H9 (cell line): ENCODE measurements at regions not wholly inside any gene's neighbourhood (a gene's known extent, or its start where the extent isn't known, plus 50 kb on each side); places are given as distances from the start of the nearest gene placed in this dataset.

Experiments used
- DNase-seq: peaks from one replicate; pipeline ENCODE4 v3.0.0-alpha.2; 2017
- H2AFZ ChIP-seq: one replicate; pipeline ENCODE4 v1.6.1; 2013; ENCODE audit warnings: mild to moderate bottlenecking, low read length, control low read depth, moderate library complexity
- H2AK5ac ChIP-seq: 2 replicates; pipeline ENCODE4 v1.6.1; 2013; ENCODE audit warnings: low read length, control low read depth, mixed read lengths; ENCODE audit not compliant: insufficient read length
- H2BK120ac ChIP-seq: one replicate; pipeline ENCODE4 v1.6.1; 2013; ENCODE audit warnings: low read depth, mild to moderate bottlenecking, low read length, control low read depth, inconsistent platforms; ENCODE audit not compliant: poor library complexity, severe bottlenecking
- H2BK12ac ChIP-seq: 2 replicates; pipeline ENCODE4 v1.6.1; 2013; ENCODE audit warnings: low read length, control low read depth, mixed read lengths, low read depth; ENCODE audit not compliant: insufficient read length
- H2BK15ac ChIP-seq: 2 replicates; pipeline ENCODE4 v1.6.1; 2013; ENCODE audit warnings: low read depth, low read length, control low read depth
- H2BK20ac ChIP-seq: one replicate; pipeline ENCODE4 v1.6.1; 2013; ENCODE audit warnings: low read depth, mild to moderate bottlenecking, low read length, control low read depth, inconsistent platforms; ENCODE audit not compliant: poor library complexity, severe bottlenecking
- H2BK5ac ChIP-seq: 2 replicates; pipeline ENCODE4 v1.6.1; 2013; ENCODE audit warnings: low read length, control low read depth, mixed read lengths; ENCODE audit not compliant: insufficient read length
- H3K14ac ChIP-seq: 2 replicates; pipeline ENCODE4 v1.6.1; 2013; ENCODE audit warnings: low read length, control low read depth; ENCODE audit not compliant: insufficient read depth
- H3K18ac ChIP-seq: 2 replicates; pipeline ENCODE4 v1.6.1; 2013; ENCODE audit warnings: low read depth, mild to moderate bottlenecking, mixed read lengths, low read length, control low read depth; ENCODE audit not compliant: insufficient read length
- H3K23ac ChIP-seq: 2 replicates; pipeline ENCODE4 v1.6.1; 2013; ENCODE audit warnings: low read length, control low read depth, mixed read lengths, low read depth; ENCODE audit not compliant: insufficient read length
- H3K23me2 ChIP-seq: 2 replicates; pipeline ENCODE4 v1.6.1; 2013; ENCODE audit warnings: low read depth, mild to moderate bottlenecking, mixed read lengths, low read length, control low read depth; ENCODE audit not compliant: insufficient read length, poor library complexity, severe bottlenecking
- H3K27ac ChIP-seq: 2 replicates; pipeline ENCODE4 v1.5.1; 2013; ENCODE audit warnings: low read length, control low read depth, mixed read lengths, low read depth; ENCODE audit not compliant: insufficient read length
- H3K27me3 ChIP-seq: 2 replicates; pipeline ENCODE4 v1.6.1; 2013; ENCODE audit warnings: low read length, control low read depth, inconsistent platforms; ENCODE audit not compliant: insufficient read depth
- H3K4ac ChIP-seq: 2 replicates; pipeline ENCODE4 v1.6.1; 2013; ENCODE audit warnings: low read depth, mild to moderate bottlenecking, control low read depth, inconsistent platforms, low read length, moderate library complexity
- H3K4me1 ChIP-seq: 2 replicates; pipeline ENCODE4 v1.6.1; 2013; ENCODE audit warnings: low read length, control low read depth, inconsistent platforms; ENCODE audit not compliant: insufficient read depth
- H3K4me2 ChIP-seq: 2 replicates; pipeline ENCODE4 v1.6.1; 2013; ENCODE audit warnings: low read length, control low read depth, mixed read lengths; ENCODE audit not compliant: insufficient read length, insufficient read depth
- H3K56ac ChIP-seq: 2 replicates; pipeline ENCODE4 v1.6.1; 2013; ENCODE audit warnings: low read depth, mild to moderate bottlenecking, mixed read lengths, low read length, control low read depth; ENCODE audit not compliant: insufficient read length
- H3K79me1 ChIP-seq: 2 replicates; pipeline ENCODE4 v1.6.1; 2013; ENCODE audit warnings: low read depth, mild to moderate bottlenecking, moderate library complexity, low read length, control low read depth, inconsistent platforms; ENCODE audit not compliant: insufficient read depth, poor library complexity, severe bottlenecking
- H3K79me2 ChIP-seq: 2 replicates; pipeline ENCODE4 v1.6.1; 2013; ENCODE audit warnings: low read length, control low read depth, inconsistent platforms; ENCODE audit not compliant: insufficient read depth
- H3K9ac ChIP-seq: 2 replicates; pipeline ENCODE4 v1.6.1; 2013; ENCODE audit warnings: low read length, control low read depth, mixed read lengths; ENCODE audit not compliant: insufficient read length; ENCODE audit errors: extremely low read depth
- H3K9me3 ChIP-seq: one replicate; pipeline ENCODE4 v1.6.1; 2013; ENCODE audit warnings: low read depth, low read length, inconsistent platforms; ENCODE audit not compliant: control insufficient read depth
- H3T11ph ChIP-seq: one replicate; pipeline ENCODE4 v1.6.1; 2013; ENCODE audit warnings: mild to moderate bottlenecking, low read length, control low read depth, inconsistent platforms
- H4K20me1 ChIP-seq: one replicate; pipeline ENCODE4 v1.6.1; 2013; ENCODE audit not compliant: control insufficient read depth, insufficient read length, insufficient read depth
- H4K5ac ChIP-seq: 2 replicates; pipeline ENCODE4 v1.6.1; 2013; ENCODE audit warnings: low read depth, mild to moderate bottlenecking, mixed read lengths, low read length, control low read depth; ENCODE audit not compliant: insufficient read length
- H4K8ac ChIP-seq: replicated peaks from 2 replicates; pipeline ENCODE4 v1.6.1; 2013; ENCODE audit warnings: low read length, control low read depth, mixed read lengths, low read depth; ENCODE audit not compliant: insufficient read length
- H4K91ac ChIP-seq: 2 replicates; pipeline ENCODE4 v1.6.1; 2013; ENCODE audit warnings: low read depth, mild to moderate bottlenecking, moderate library complexity, mixed read lengths, low read length, control low read depth; ENCODE audit not compliant: insufficient read length
- H3K27ac Mint-ChIP-seq, 3 experiments: 2 replicates in 2 of 3; 3 replicates in 1 of 3; pipeline ENCODE4 v1.8.0; 2020 to 2021; ENCODE audit warnings: mixed read lengths in 3 of 3, mild to moderate bottlenecking in 1 of 3, moderate library complexity in 1 of 3
- H3K27me3 Mint-ChIP-seq: 2 replicates; pipeline ENCODE4 v1.8.0; 2021; ENCODE audit warnings: low read depth, mild to moderate bottlenecking, moderate library complexity, mixed read lengths
- H3K36me3 Mint-ChIP-seq, 3 experiments: 2 replicates in 2 of 3; 3 replicates in 1 of 3; pipeline ENCODE4 v1.8.0; 2020 to 2021; ENCODE audit warnings: low read depth in 3 of 3, mixed read lengths in 3 of 3; ENCODE audit not compliant: insufficient read depth in 1 of 3
- H3K4me1 Mint-ChIP-seq, 2 experiments: 2 replicates each; pipeline ENCODE4 v1.8.0; 2020; ENCODE audit warnings: mixed read lengths in 2 of 2
- H3K4me3 Mint-ChIP-seq, 2 experiments: 2 replicates in 1 of 2; 3 replicates in 1 of 2; pipeline ENCODE4 v1.8.0; 2020 to 2021; ENCODE audit warnings: mild to moderate bottlenecking in 2 of 2, mixed read lengths in 2 of 2, moderate library complexity in 1 of 2
- H3K9me3 Mint-ChIP-seq, 2 experiments: 2 replicates in 1 of 2; 3 replicates in 1 of 2; pipeline ENCODE4 v1.8.0; 2020; ENCODE audit warnings: mild to moderate bottlenecking in 2 of 2, mixed read lengths in 2 of 2, moderate library complexity in 1 of 2
- CTCF ChIP-seq: fragments of 200-600 bp; sonication (generic); conservative IDR thresholded peaks from 3 replicates; pipeline ENCODE4 v1.8.0; 2021; ENCODE audit warnings: antibody characterized with exemption, mild to moderate bottlenecking
- WGBS: extraction: QIAGEN DNeasy Blood & Tissue Kit; methylation state at CpG from one replicate; pipeline ENCODE4 v1.1.7; 2013; ENCODE audit warnings: missing lambda C conversion rate, low lambda C conversion rate, mixed read lengths; ENCODE audit not compliant: insufficient read length; ENCODE audit errors: extremely low coverage; 5-methylcytosine and 5-hydroxymethylcytosine counted together

- H3T11ph ChIP-seq, result no peak overlapping the region
Observed at GRCh38 chr9:135363596-135363995, 116.0 kb upstream of the PPP1R26 start.

More at GRCh38 chr9:135363596-135363995, 116.0 kb upstream of the PPP1R26 start:
- Histone ChIP-seq H3K4me2 (no peak overlapping the region), H3K23me2 (no peaks in the 10 kb centered on the region), H2BK5ac (no peak overlapping the region), H2BK120ac (no peak overlapping the region), H2AFZ (no peak overlapping the region), H3K4ac (no peak overlapping the region; the same call in 1 of the 2 replicates), H2BK15ac (no peak overlapping the region), H3K23ac (no peak overlapping the region), H3K27me3 (no peaks in the 10 kb centered on the region), H2AK5ac (no peak overlapping the region), H4K8ac (no peak overlapping the region), H3K79me2 (no peaks in the 10 kb centered on the region), H3K56ac (no peak overlapping the region), H3K9me3 (no peaks in the 10 kb centered on the region), H3K79me1 (no peaks in the 10 kb centered on the region), H3K18ac (no peak overlapping the region), H4K91ac (no peak overlapping the region), H3K9ac (no peak overlapping the region), H2BK20ac (no peak overlapping the region), H2BK12ac (no peak overlapping the region), H3K4me1 (peaks cover 2% of the 10 kb centered on the region; the same call in 1 of the 2 replicates), H3K14ac (peak overlapping the region; percentile 83; the same call in 1 of the 2 replicates), H3K27ac (no peak overlapping the region), H4K20me1 (no peaks in the 10 kb centered on the region), H4K5ac (no peak overlapping the region)
- no peak overlapping the region for H3K4me3 Mint-ChIP-seq
- H3K4me1 Mint-ChIP-seq, result peaks cover 24 to 31% of the 10 kb centered on the region in 2 experiments
- H3K27ac Mint-ChIP-seq, result no peak overlapping the region; a peak in 1 of 7 replicates
- no peak for TF ChIP-seq CTCF
- no CpG with 5 or more reads among the region's 7 CpGs for WGBS
- peaks cover 0 to 9% (median 4%) of the 10 kb centered on the region in 3 experiments; a peak in 4 of 7 replicates for H3K36me3 Mint-ChIP-seq
- peaks cover 2% of the 10 kb centered on the region for H3K27me3 Mint-ChIP-seq
- no peak for DNase-seq
- H3K9me3 Mint-ChIP-seq, result peaks cover 6 to 8% of the 10 kb centered on the region in 2 experiments; a peak in 4 of 5 replicates
